Neural cell (in vitro differentiated cells): ENCODE measurements at regions not wholly inside any gene's neighbourhood (a gene's known extent, or its start where the extent isn't known, plus 50 kb on each side); places are given as distances from the start of the nearest gene placed in this dataset.

Source experiments
- H2AFZ ChIP-seq: fragments of 200-600, 300-800 bp; sonication (generic), shearing (Covaris generic); 2 replicates; pipeline ENCODE4 v1.6.0; 2014; ENCODE audit warnings: low read depth, mild to moderate bottlenecking, antibody characterized with exemption, low read length, moderate library complexity
- H3F3A ChIP-seq: fragments of 200-600 bp; shearing (Covaris generic); 2 replicates; pipeline ENCODE4 v1.6.1; 2016; ENCODE audit warnings: mild to moderate bottlenecking, moderate library complexity, mixed read lengths, antibody characterized with exemption, low read length; ENCODE audit not compliant: insufficient read depth, poor library complexity, severe bottlenecking
- H3K27ac ChIP-seq: fragments of 200-600, 300-800 bp; sonication (generic), shearing (Covaris generic); 2 replicates; pipeline ENCODE4 v1.5.1; 2014; ENCODE audit warnings: mild to moderate bottlenecking, low read length, moderate library complexity
- H3K27me3 ChIP-seq: fragments of 300-800, 200-600 bp; sonication (generic), shearing (Covaris generic); 2 replicates; pipeline ENCODE4 v1.6.0; 2014; ENCODE audit warnings: mild to moderate bottlenecking, low read depth, low read length, moderate library complexity; ENCODE audit not compliant: insufficient read depth
- H3K36me3 ChIP-seq: fragments of 300-800, 200-600 bp; sonication (generic), shearing (Covaris generic); 2 replicates; pipeline ENCODE4 v1.5.1; 2014; ENCODE audit warnings: mild to moderate bottlenecking, antibody characterized with exemption, low read length, moderate library complexity; ENCODE audit not compliant: insufficient read depth
- H3K4me2 ChIP-seq: fragments of 300-800, 200-600 bp; sonication (generic), shearing (Covaris generic); 2 replicates; pipeline ENCODE4 v1.6.0; 2014; ENCODE audit warnings: mild to moderate bottlenecking, low read length
- H3K4me3 ChIP-seq: fragments of 300-800, 200-600 bp; sonication (generic), shearing (Covaris generic); 2 replicates; pipeline ENCODE4 v1.5.1; 2014; ENCODE audit warnings: mild to moderate bottlenecking, low read length, moderate library complexity
- H3K79me2 ChIP-seq: fragments of 200-600 bp; shearing (Covaris generic); replicated peaks from 2 replicates; pipeline ENCODE4 v1.6.0; 2014; ENCODE audit warnings: mild to moderate bottlenecking, low read length, moderate library complexity; ENCODE audit not compliant: insufficient read depth
- H3K9ac ChIP-seq: fragments of 300-800, 200-600 bp; sonication (generic), shearing (Covaris generic); 2 replicates; pipeline ENCODE4 v1.6.1; 2016; ENCODE audit warnings: mild to moderate bottlenecking, low read length, mixed read lengths
- H3K9me2 ChIP-seq: fragments of 200-600 bp; shearing (Covaris generic); 2 replicates; pipeline ENCODE4 v1.6.1; 2016; ENCODE audit warnings: mild to moderate bottlenecking, low read length, mixed read lengths; ENCODE audit not compliant: insufficient read depth
- H3K9me3 ChIP-seq: fragments of 200-600, 300-800 bp; sonication (generic), shearing (Covaris generic); 2 replicates; pipeline ENCODE4 v1.6.1; 2016; ENCODE audit warnings: mild to moderate bottlenecking, mixed run types, low read length, moderate library complexity, mixed read lengths
- H4K20me1 ChIP-seq: fragments of 200-600 bp; shearing (Covaris generic); 2 replicates; pipeline ENCODE4 v1.6.1; 2016; ENCODE audit warnings: mild to moderate bottlenecking, mixed run types; ENCODE audit not compliant: insufficient read depth
- CTCF ChIP-seq: fragments of 450-650 bp; IDR thresholded peaks from 2 replicates; pipeline ENCODE4 v1.5.1; 2014; ENCODE audit warnings: antibody characterized with exemption, mild to moderate bottlenecking, moderate library complexity; ENCODE audit not compliant: poor library complexity, severe bottlenecking
- EP300 ChIP-seq: fragments of 450-650 bp; conservative IDR thresholded peaks from 2 replicates; pipeline ENCODE4 v1.6.1; 2014; ENCODE audit warnings: antibody characterized with exemption, mild to moderate bottlenecking, moderate library complexity; ENCODE audit not compliant: poor library complexity, severe bottlenecking
- EZH2 ChIP-seq: fragments of 200-600, 300-800 bp; shearing (Covaris generic), sonication (generic); IDR thresholded peaks from 2 replicates; pipeline ENCODE4 v1.6.1; 2014; ENCODE audit warnings: antibody characterized with exemption, low read length, borderline replicate concordance, mild to moderate bottlenecking; ENCODE audit not compliant: insufficient read depth, poor library complexity, severe bottlenecking
- MXI1 ChIP-seq: fragments of 450-650 bp; conservative IDR thresholded peaks from 2 replicates; pipeline ENCODE4 v1.6.1; 2014; ENCODE audit warnings: antibody characterized with exemption, mild to moderate bottlenecking; ENCODE audit not compliant: poor library complexity, severe bottlenecking
- POLR2AphosphoS5 ChIP-seq: IDR thresholded peaks from 2 replicates; pipeline ENCODE4 v1.6.1; 2012
- RAD21 ChIP-seq: fragments of 450-650 bp; conservative IDR thresholded peaks from 2 replicates; pipeline ENCODE4 v1.6.1; 2014; ENCODE audit warnings: antibody characterized with exemption, mild to moderate bottlenecking, moderate library complexity
- REST ChIP-seq: IDR thresholded peaks from 2 replicates; pipeline ENCODE4 v1.6.1; 2012; ENCODE audit warnings: borderline replicate concordance
- SMC3 ChIP-seq: fragments of 450-650 bp; conservative IDR thresholded peaks from 2 replicates; pipeline ENCODE4 v1.6.1; 2014; ENCODE audit warnings: antibody characterized with exemption, mild to moderate bottlenecking, moderate library complexity; ENCODE audit not compliant: poor library complexity
- TAF1 ChIP-seq: IDR thresholded peaks from 2 replicates; pipeline ENCODE4 v1.6.1; 2012; ENCODE audit warnings: low read depth

DNA sequence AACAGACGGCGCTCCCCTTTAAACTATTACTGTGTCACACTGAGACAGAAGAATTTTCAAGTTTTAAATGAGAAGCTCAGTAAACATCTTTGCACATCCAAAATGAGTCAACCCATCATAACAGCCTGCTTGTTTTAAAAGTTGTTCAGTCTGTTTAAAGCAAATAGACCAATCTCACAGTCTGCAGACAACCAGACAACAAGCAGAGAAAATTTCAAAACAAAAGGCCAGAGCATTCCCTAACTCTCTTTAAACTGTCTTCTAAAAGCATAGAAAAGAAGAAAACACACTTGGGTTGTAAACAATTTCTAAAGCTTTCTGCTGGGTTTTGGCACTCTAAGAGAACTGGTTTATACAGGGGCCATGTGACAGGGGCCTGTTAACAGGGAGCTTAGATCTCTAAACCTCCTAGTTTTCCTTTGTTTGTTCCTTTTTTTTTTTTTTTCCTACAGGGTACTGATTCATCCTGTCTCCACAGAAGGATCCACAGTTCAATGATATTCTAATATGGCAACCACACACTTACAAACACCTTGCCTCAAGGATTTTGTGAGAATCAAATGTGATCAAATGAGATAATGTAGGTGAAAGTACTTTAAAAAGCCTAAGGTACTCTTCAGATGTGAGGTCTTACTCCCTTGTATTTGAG lies 100.8 kb upstream of the MAML3 start:
- no peaks in the 10 kb centered on the region for H3K27me3 ChIP-seq
- H3K9me3 ChIP-seq, result no peaks in the 10 kb centered on the region
- H3K9me2 ChIP-seq, result no peaks in the 10 kb centered on the region
- no peak overlapping the region for H3K4me2 ChIP-seq
- H3F3A ChIP-seq, result no peaks in the 10 kb centered on the region
- H3K27ac ChIP-seq, result no peak overlapping the region
- H3K36me3 ChIP-seq, result no peaks in the 10 kb centered on the region
- no peaks in the 10 kb centered on the region for H3K79me2 ChIP-seq
- no peak overlapping the region for H3K9ac ChIP-seq
- no peak for TF ChIP-seq MXI1
- TF ChIP-seq REST, result no peak
- TF ChIP-seq TAF1, result no peak
- TF ChIP-seq SMC3, result no peak
- no peak for TF ChIP-seq RAD21
- no peak for TF ChIP-seq CTCF
- no peak for TF ChIP-seq EP300
- no peak for TF ChIP-seq EZH2
- TF ChIP-seq POLR2AphosphoS5, result no peak
- no peak overlapping the region for H3K4me3 ChIP-seq
- H2AFZ ChIP-seq, result no peak overlapping the region
- no peaks in the 10 kb centered on the region for H4K20me1 ChIP-seq

DNA sequence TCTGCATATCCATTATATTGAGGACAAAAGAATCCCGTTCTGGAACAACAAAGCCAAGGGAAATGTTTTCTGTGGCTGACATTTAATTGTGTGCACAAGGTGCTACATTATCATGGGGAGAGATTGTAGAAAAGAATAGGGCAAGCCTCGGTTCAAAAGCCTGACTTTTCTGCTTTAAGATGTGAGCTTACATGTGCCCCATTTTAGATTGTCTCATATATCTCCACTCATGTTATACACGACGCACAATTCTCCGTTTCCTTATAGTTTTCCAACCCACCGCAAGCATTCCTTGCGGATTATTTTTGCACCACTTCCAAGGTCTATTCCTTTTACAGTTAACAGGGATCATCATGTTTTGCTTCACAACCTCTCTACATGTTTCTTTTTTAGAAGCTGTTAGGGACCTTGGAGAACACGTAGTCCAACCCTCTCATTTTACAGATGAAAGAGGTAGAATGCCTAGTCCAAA lies 99.6 kb upstream of the MAML3 start:
- peak overlapping the region; percentile 64 for H3K4me3 ChIP-seq
- no peaks in the 10 kb centered on the region for H3K9me3 ChIP-seq
- H3F3A ChIP-seq, result no peaks in the 10 kb centered on the region
- TF ChIP-seq SMC3, result no peak
- TF ChIP-seq POLR2AphosphoS5, result no peak
- peak; percentile 97 for TF ChIP-seq REST
- TF ChIP-seq EP300, result peak; percentile 3
- H3K4me2 ChIP-seq, result no peak overlapping the region
- peak overlapping the region; percentile 74 for H3K9ac ChIP-seq
- peak overlapping the region; percentile 87 for H3K27ac ChIP-seq
- H3K9me2 ChIP-seq, result no peaks in the 10 kb centered on the region
- H3K79me2 ChIP-seq, result no peaks in the 10 kb centered on the region
- H2AFZ ChIP-seq, result peak overlapping the region; percentile 83
- no peaks in the 10 kb centered on the region for H4K20me1 ChIP-seq
- H3K36me3 ChIP-seq, result no peaks in the 10 kb centered on the region
- H3K27me3 ChIP-seq, result no peaks in the 10 kb centered on the region
